Transverse colon (tissue), 4 donors: ENCODE measurements at regions not wholly inside any gene's neighbourhood (a gene's known extent, or its start where the extent isn't known, plus 50 kb on each side); places are given as distances from the start of the nearest gene placed in this dataset.

Experiments
- CTCF ChIP-seq, 5 experiments: fragments of 200-600 bp in 3 of 5; fragments of 450-650 bp in 2 of 5; sonication (generic) in 3 of 5; IDR thresholded peaks; 1 replicate in 2 of 5; 2 replicates in 3 of 5; pipeline ENCODE4 v1.5.1; 2016 to 2017; ENCODE audit warnings: antibody characterized with exemption in 5 of 5, inconsistent platforms in 3 of 5, mild to moderate bottlenecking in 2 of 5, moderate library complexity in 1 of 5
- POLR2A ChIP-seq: fragments of 450-650 bp; IDR thresholded peaks from one replicate; pipeline ENCODE4 v1.6.1; 2016; ENCODE audit warnings: antibody characterized with exemption, mild to moderate bottlenecking, moderate library complexity
- POLR2AphosphoS5 ChIP-seq, 3 donors: sonication (generic); formaldehyde crosslinking; IDR thresholded peaks; one replicate each; pipeline ENCODE4 v1.6.1; 2016; ENCODE audit warnings: antibody characterized with exemption in 3 of 3

GRCh38 chr6:95487817-95488216 is 89.5 kb upstream of the MANEA start:
- no peak for TF ChIP-seq POLR2A
- TF ChIP-seq CTCF (IDR thresholded peaks at IDR 0.05): no peak
- TF ChIP-seq POLR2AphosphoS5 (IDR thresholded peaks at IDR 0.05): no peak
